HCT116 (cell line): ENCODE measurements at regions not wholly inside any gene's neighbourhood (a gene's known extent, or its start where the extent isn't known, plus 50 kb on each side); places are given as distances from the start of the nearest gene placed in this dataset.

Experiments
- ATAC-seq: fragments of 200-7000 bp; cut with Tn5 transposase; 2 replicates; pipeline ENCODE4 v1.9.1; 2020; ENCODE audit warnings: mild to moderate bottlenecking, moderate library complexity
- BruUV-seq: library from RNA; stranded (reverse); fragments of 400-500 nt; replicated peaks from 2 replicates; lab custom pipeline; 2021; lab: Mats Ljungman, UMichigan
- CTCF ChIA-PET: fragments of 300-600 bp; sonication (Branson Sonifier 250); formaldehyde crosslinking; loops from one replicate; lab custom pipeline; 2021; ENCODE audit warnings: antibody characterized with exemption; lab: Charles Lee
- POLR2A ChIA-PET: fragments of 300-600, 350-600 bp; sonication (Branson Sonifier 250); formaldehyde crosslinking; loops from one replicate; lab custom pipeline; 2021; ENCODE audit warnings: antibody characterized with exemption; lab: Charles Lee
- RAD21 ChIA-PET, 2 experiments: fragments of 300-600 bp; sonication (Branson Sonifier 250); formaldehyde crosslinking; loops; one replicate each; lab custom pipeline; 2023; ENCODE audit warnings: low total read pairs in 2 of 2; ENCODE audit not compliant: uncharacterized antibody in 2 of 2, unreplicated experiment in 2 of 2, low non-redundant PET in 1 of 2; lab: Charles Lee
- DNase-seq: peaks from one replicate; pipeline ENCODE4 v3.0.0-alpha.2; 2010; ENCODE audit warnings: low read depth, low spot score
- H2AFZ ChIP-seq: fragments of 200-600 bp; shearing (Covaris generic), sonication (generic); 2 replicates; pipeline ENCODE4 v1.6.1; 2017; ENCODE audit warnings: low read depth, mixed run types, mixed read lengths, antibody characterized with exemption, low read length; ENCODE audit not compliant: poor library complexity, severe bottlenecking
- H3K27ac ChIP-seq: 2 replicates; pipeline ENCODE4 v1.5.1; 2012; ENCODE audit warnings: low read depth, low read length
- H3K27me3 ChIP-seq: fragments of 200-600 bp; sonication (generic); 2 replicates; pipeline ENCODE4 v1.6.1; 2016; ENCODE audit warnings: mixed run types, low read length, mixed read lengths; ENCODE audit not compliant: insufficient read depth
- H3K36me3 ChIP-seq, 2 experiments: fragments of 200-500 bp in 1 of 2; fragments of 200-600 bp in 1 of 2; sonication (Bioruptor generic) in 1 of 2; sonication (generic) in 1 of 2; 2 replicates each; pipeline versions ENCODE4 v1.5.1 to v1.6.1; 2014 to 2016; ENCODE audit warnings: low read length in 2 of 2, inconsistent platforms in 1 of 2, mixed read lengths in 1 of 2, mixed run types in 1 of 2; ENCODE audit not compliant: insufficient read depth in 2 of 2, control insufficient read depth in 1 of 2
- H3K4me1 ChIP-seq, 2 experiments: fragments of 200-600 bp in 1 of 2; sonication (generic) in 1 of 2; 2 replicates each; pipeline versions ENCODE4 v1.5.1 to v1.6.1; 2012 to 2017; ENCODE audit warnings: low read length in 2 of 2, inconsistent platforms in 1 of 2, mild to moderate bottlenecking in 1 of 2, mixed read lengths in 1 of 2, mixed run types in 1 of 2, moderate library complexity in 1 of 2; ENCODE audit not compliant: insufficient read depth in 2 of 2, control insufficient read depth in 1 of 2
- H3K4me2 ChIP-seq: fragments of 200-600 bp; sonication (generic); 2 replicates; pipeline ENCODE4 v1.6.1; 2017; ENCODE audit warnings: mixed run types, low read length, mixed read lengths
- H3K4me3 ChIP-seq, 2 experiments: fragments of 200-600 bp in 1 of 2; sonication (generic) in 1 of 2; replicated peaks in 1 of 2; 2 replicates each; pipeline ENCODE4 v1.5.1; 2011 to 2016; ENCODE audit warnings: low read length in 2 of 2, control low read depth in 1 of 2, low read depth in 1 of 2, mild to moderate bottlenecking in 1 of 2, mixed read lengths in 1 of 2, mixed run types in 1 of 2
- H3K79me2 ChIP-seq: fragments of 200-600 bp; sonication (generic); 2 replicates; pipeline ENCODE4 v1.6.1; 2017; ENCODE audit warnings: mild to moderate bottlenecking, mixed run types, low read length, moderate library complexity, mixed read lengths; ENCODE audit not compliant: insufficient read depth
- H3K9ac ChIP-seq: fragments of 200-600 bp; sonication (generic); 2 replicates; pipeline ENCODE4 v1.6.1; 2016; ENCODE audit warnings: low read length, mixed read lengths
- H3K9me2 ChIP-seq: fragments of 200-600 bp; sonication (generic), shearing (Covaris generic); 2 replicates; pipeline ENCODE4 v1.6.1; 2017; ENCODE audit warnings: mixed run types, mild to moderate bottlenecking, moderate library complexity; ENCODE audit not compliant: insufficient read depth
- H3K9me3 ChIP-seq, 2 experiments: fragments of 200-500 bp in 1 of 2; fragments of 200-600 bp in 1 of 2; sonication (Bioruptor generic) in 1 of 2; sonication (generic) in 1 of 2; 2 replicates each; pipeline ENCODE4 v1.6.1; 2014 to 2017; ENCODE audit warnings: low read length in 2 of 2, mixed read lengths in 2 of 2, inconsistent platforms in 1 of 2, low read depth in 1 of 2, mild to moderate bottlenecking in 1 of 2, mixed run types in 1 of 2, moderate library complexity in 1 of 2; ENCODE audit not compliant: control insufficient read depth in 1 of 2, insufficient read depth in 1 of 2
- H4K20me1 ChIP-seq: fragments of 200-600 bp; sonication (generic), shearing (Covaris generic); 2 replicates; pipeline ENCODE4 v1.6.1; 2017; ENCODE audit warnings: mixed run types, mild to moderate bottlenecking, moderate library complexity; ENCODE audit not compliant: insufficient read depth
- CBX3 ChIP-seq: IDR thresholded peaks from 2 replicates; pipeline ENCODE4 v1.6.1; 2012; ENCODE audit warnings: low read depth
- CEBPB ChIP-seq: IDR thresholded peaks from 2 replicates; pipeline ENCODE4 v1.6.1; 2012; ENCODE audit warnings: low read depth
- CTCF ChIP-seq, 3 experiments: fragments of 200-600 bp in 1 of 3; sonication (generic) in 1 of 3; IDR thresholded peaks in 2 of 3; conservative IDR thresholded peaks in 1 of 3; 2 replicates each; pipeline ENCODE4 v1.5.1; 2012 to 2017; ENCODE audit warnings: low read depth in 2 of 3, low read length in 2 of 3, antibody characterized with exemption in 1 of 3, borderline replicate concordance in 1 of 3, control low read depth in 1 of 3, mild to moderate bottlenecking in 1 of 3, mixed read lengths in 1 of 3, mixed run types in 1 of 3, moderate library complexity in 1 of 3; ENCODE audit not compliant: insufficient read depth in 1 of 3
- EGR1 ChIP-seq: IDR thresholded peaks from 2 replicates; pipeline ENCODE4 v1.6.1; 2012; ENCODE audit warnings: low read depth
- ELF1 ChIP-seq: IDR thresholded peaks from 2 replicates; pipeline ENCODE4 v1.6.1; 2012; ENCODE audit warnings: low read depth, borderline replicate concordance
- EZH2 ChIP-seq: fragments of 200-600 bp; sonication (generic); IDR thresholded peaks from 2 replicates; pipeline ENCODE4 v1.6.1; 2017; ENCODE audit warnings: antibody characterized with exemption, mixed run types
- FOSL1 ChIP-seq: IDR thresholded peaks from 2 replicates; pipeline ENCODE4 v1.6.1; 2012; ENCODE audit warnings: low read depth
- POLR2A ChIP-seq: IDR thresholded peaks from 2 replicates; pipeline ENCODE4 v1.7.0; 2011; ENCODE audit warnings: borderline replicate concordance; ENCODE audit not compliant: insufficient read depth, insufficient read length; ENCODE audit errors: extremely low read depth
- POLR2AphosphoS5 ChIP-seq: IDR thresholded peaks from 2 replicates; pipeline ENCODE4 v1.6.1; 2011; ENCODE audit warnings: mild to moderate bottlenecking, low read depth, low read length, moderate library complexity
- RAD21 ChIP-seq: IDR thresholded peaks from 2 replicates; pipeline ENCODE4 v1.6.1; 2012; ENCODE audit warnings: low read depth, mild to moderate bottlenecking
- REST ChIP-seq: IDR thresholded peaks from 2 replicates; pipeline ENCODE4 v1.6.1; 2012; ENCODE audit warnings: low read depth
- SP1 ChIP-seq: IDR thresholded peaks from 2 replicates; pipeline ENCODE4 v1.6.1; 2012; ENCODE audit warnings: low read depth
- SRF ChIP-seq: IDR thresholded peaks from 2 replicates; pipeline ENCODE4 v1.6.1; 2012; ENCODE audit warnings: low read depth
- TCF7L2 ChIP-seq: IDR thresholded peaks from 2 replicates; pipeline ENCODE4 v1.7.0; 2011; ENCODE audit warnings: borderline replicate concordance, inconsistent platforms; ENCODE audit not compliant: insufficient read depth, insufficient read length; ENCODE audit errors: extremely low read depth
- YY1 ChIP-seq: IDR thresholded peaks from 2 replicates; pipeline ENCODE4 v1.6.1; 2011; ENCODE audit warnings: low read length, low read depth, moderate library complexity, mild to moderate bottlenecking; ENCODE audit not compliant: insufficient replicate concordance; ENCODE audit errors: extremely low read depth
- ZBTB33 ChIP-seq: IDR thresholded peaks from 2 replicates; pipeline ENCODE4 v1.6.1; 2011; ENCODE audit warnings: mild to moderate bottlenecking, low read length, moderate library complexity; ENCODE audit not compliant: insufficient replicate concordance; ENCODE audit errors: extremely low read depth
- ZFX ChIP-seq: fragments of 450-650 bp; IDR thresholded peaks from 2 replicates; pipeline ENCODE4 v1.6.1; 2017
- ZNF274 ChIP-seq: fragments of 200-500 bp; sonication (Bioruptor generic); IDR thresholded peaks from 2 replicates; pipeline ENCODE4 v1.6.1; 2014; ENCODE audit warnings: mild to moderate bottlenecking, low read depth, low read length, inconsistent platforms
- intact Hi-C: fragments of 100-400 bp; cut with micrococcal nuclease; formaldehyde crosslinking; loops from 2 replicates; pipeline ENCODE4 v1.10.0; 2022
- TF ChIP-seq, protein P1 (sequence below): IDR thresholded peaks from 2 replicates; pipeline ENCODE4 v1.6.1; 2012
- TF ChIP-seq, protein P2 (sequence below): IDR thresholded peaks from 2 replicates; pipeline ENCODE4 v1.6.1; 2012

GRCh38 chr2:39546937-39547336, 109.9 kb upstream of the MAP4K3 start:
- no peaks in the 10 kb centered on the region for H3K9me3 ChIP-seq
- RAD21 ChIA-PET, result no interaction called here
- H4K20me1 ChIP-seq, result no peaks in the 10 kb centered on the region
- CTCF ChIA-PET, result no interaction called here
- POLR2A ChIA-PET, result no interaction called here
- no peaks in the 10 kb centered on the region for H3K4me1 ChIP-seq
- ATAC-seq, result no peak
- no TSS peak for BruUV-seq
- no peak overlapping the region for H3K4me2 ChIP-seq
- H3K27me3 ChIP-seq, result no peaks in the 10 kb centered on the region
- intact Hi-C loops, result no loop called here
- TF ChIP-seq, protein P1, sequence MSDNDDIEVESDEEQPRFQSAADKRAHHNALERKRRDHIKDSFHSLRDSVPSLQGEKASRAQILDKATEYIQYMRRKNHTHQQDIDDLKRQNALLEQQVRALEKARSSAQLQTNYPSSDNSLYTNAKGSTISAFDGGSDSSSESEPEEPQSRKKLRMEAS, result no peak
- no peak for TF ChIP-seq POLR2A
- no peak for TF ChIP-seq CTCF (IDR thresholded peaks at IDR 0.05 in 2 of 3, conservative IDR thresholded peaks at IDR 0.05 in 1 of 3; ENCODE audit: borderline replicate concordance in 1 of 3, insufficient read depth in 1 of 3, low read depth in 2 of 3, low read length in 2 of 3)
- TF ChIP-seq ZBTB33, result no peak
- TF ChIP-seq EZH2, result no peak
- TF ChIP-seq SRF, result no peak
- TF ChIP-seq ZNF274, result no peak
- TF ChIP-seq YY1, result no peak
- no peak for TF ChIP-seq RAD21
- TF ChIP-seq ELF1, result no peak
- TF ChIP-seq, protein P2, sequence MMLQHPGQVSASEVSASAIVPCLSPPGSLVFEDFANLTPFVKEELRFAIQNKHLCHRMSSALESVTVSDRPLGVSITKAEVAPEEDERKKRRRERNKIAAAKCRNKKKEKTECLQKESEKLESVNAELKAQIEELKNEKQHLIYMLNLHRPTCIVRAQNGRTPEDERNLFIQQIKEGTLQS, result no peak
- no peak for TF ChIP-seq EGR1
- TF ChIP-seq TCF7L2, result no peak
- TF ChIP-seq REST, result no peak
- no peak for TF ChIP-seq ZFX
- TF ChIP-seq CBX3, result no peak
- no peak for TF ChIP-seq SP1
- no peak for TF ChIP-seq CEBPB
- TF ChIP-seq FOSL1, result no peak
- no peak for TF ChIP-seq POLR2AphosphoS5
- no peaks in the 10 kb centered on the region for H3K36me3 ChIP-seq
- no peak overlapping the region for H2AFZ ChIP-seq
- no peaks in the 10 kb centered on the region for H3K79me2 ChIP-seq
- H3K9ac ChIP-seq, result no peak overlapping the region
- H3K27ac ChIP-seq, result no peak overlapping the region
- H3K4me3 ChIP-seq, result no peak overlapping the region
- H3K9me2 ChIP-seq, result no peaks in the 10 kb centered on the region
- no peak for DNase-seq
